B cell (primary cell): ENCODE measurements at regions not wholly inside any gene's neighbourhood (a gene's known extent, or its start where the extent isn't known, plus 50 kb on each side); places are given as distances from the start of the nearest gene placed in this dataset.

ENCODE experiments used
- ATAC-seq: fragments of 200-7000 bp; cut with Tn5 transposase; one replicate; pipeline ENCODE4 v1.10.0; 2021; ENCODE audit warnings: low read depth, mild to moderate bottlenecking, moderate number of reproducible peaks, moderate library complexity
- CTCF ChIA-PET: fragments of 350-600 bp; sonication (Branson Sonifier 250); formaldehyde crosslinking; loops from one replicate; lab custom pipeline; 2021; ENCODE audit warnings: antibody characterized with exemption, inconsistent platforms; lab: Charles Lee
- POLR2A ChIA-PET: fragments of 350-600 bp; sonication (Branson Sonifier 250); formaldehyde crosslinking; loops from one replicate; lab custom pipeline; 2021; ENCODE audit warnings: antibody characterized with exemption; lab: Charles Lee
- DNase-seq: peaks from one replicate; pipeline ENCODE4 v3.0.0; 2013
- H2AFZ ChIP-seq: 2 replicates; pipeline ENCODE4 v1.6.1; 2012; ENCODE audit warnings: mild to moderate bottlenecking, low read depth, low read length; ENCODE audit not compliant: insufficient read depth, poor library complexity, severe bottlenecking
- H3K27ac ChIP-seq, 2 donors: 1 replicate in 1 of 2; 2 replicates in 1 of 2; pipeline ENCODE4 v1.5.1; 2012 to 2013; ENCODE audit warnings: low read length in 2 of 2, mild to moderate bottlenecking in 2 of 2, moderate library complexity in 1 of 2
- H3K27me3 ChIP-seq, 4 experiments: fragments of 200-600 bp in 1 of 4; sonication (generic) in 1 of 4; replicated peaks in 1 of 4; 1 replicate in 2 of 4; 2 replicates in 2 of 4; pipeline versions ENCODE4 v1.6.1 to v1.7.0; 2013 to 2016; ENCODE audit warnings: low read length in 3 of 4, mild to moderate bottlenecking in 2 of 4, mixed read lengths in 1 of 4, moderate library complexity in 1 of 4; ENCODE audit not compliant: insufficient read depth in 4 of 4, control insufficient read depth in 3 of 4; ENCODE audit errors: control extremely low read depth in 1 of 4
- H3K36me3 ChIP-seq, 2 experiments: replicated peaks in 1 of 2; 1 replicate in 1 of 2; 2 replicates in 1 of 2; pipeline versions ENCODE4 v1.6.1 to v1.7.1; 2013; ENCODE audit warnings: low read length in 1 of 2; ENCODE audit not compliant: insufficient read depth in 2 of 2, control insufficient read depth in 1 of 2; ENCODE audit errors: control extremely low read depth in 1 of 2, extremely low read depth in 1 of 2
- H3K4me1 ChIP-seq, 2 donors: fragments of 200-600 bp in 1 of 2; sonication (generic) in 1 of 2; 1 replicate in 1 of 2; 2 replicates in 1 of 2; pipeline versions ENCODE4 v1.5.1 to v1.6.1; 2013 to 2017; ENCODE audit warnings: low read length in 2 of 2; ENCODE audit not compliant: control insufficient read depth in 2 of 2, insufficient read depth in 2 of 2
- H3K4me2 ChIP-seq: replicated peaks from 2 replicates; pipeline ENCODE3; 2012; ENCODE audit warnings: mild to moderate bottlenecking, low read depth, low read length; ENCODE audit not compliant: poor library complexity, severe bottlenecking
- H3K4me3 ChIP-seq, 5 experiments: fragments of 200-600 bp in 1 of 5; sonication (generic) in 1 of 5; 1 replicate in 3 of 5; 2 replicates in 2 of 5; pipeline versions ENCODE4 v1.5.1 to v1.7.0; 2011 to 2016; ENCODE audit warnings: low read length in 4 of 5, mild to moderate bottlenecking in 4 of 5, low read depth in 2 of 5, control low read depth in 1 of 5, moderate library complexity in 1 of 5; ENCODE audit not compliant: insufficient read depth in 1 of 5; ENCODE audit errors: control extremely low read depth in 1 of 5, extremely low read depth in 1 of 5
- H3K79me2 ChIP-seq: fragments of 200-600 bp; sonication (generic); one replicate; pipeline ENCODE4 v1.6.0; 2016; ENCODE audit warnings: low read length; ENCODE audit not compliant: control insufficient read depth, insufficient read depth
- H3K9ac ChIP-seq: fragments of 200-600 bp; sonication (generic); 2 replicates; pipeline ENCODE4 v1.6.1; 2017; ENCODE audit warnings: mild to moderate bottlenecking, low read length, moderate library complexity
- H3K9me3 ChIP-seq, 3 donors: one replicate each; pipeline versions ENCODE4 v1.6.1 to v1.7.1; 2013; ENCODE audit warnings: low read length in 2 of 3; ENCODE audit not compliant: control insufficient read depth in 2 of 3, insufficient read depth in 1 of 3; ENCODE audit errors: control extremely low read depth in 1 of 3
- H4K20me1 ChIP-seq: 2 replicates; pipeline ENCODE4 v1.6.0; 2012; ENCODE audit warnings: mild to moderate bottlenecking, low read length; ENCODE audit not compliant: insufficient read depth, control insufficient read depth, poor library complexity, severe bottlenecking
- H3K27ac Mint-ChIP-seq: one replicate; pipeline ENCODE4 v1.8.0; 2021; ENCODE audit warnings: mixed read lengths
- H3K27me3 Mint-ChIP-seq: one replicate; pipeline ENCODE4 v1.8.0; 2021; ENCODE audit warnings: mixed read lengths
- H3K4me1 Mint-ChIP-seq: one replicate; pipeline ENCODE4 v1.8.0; 2021; ENCODE audit warnings: mixed read lengths
- H3K4me3 Mint-ChIP-seq: one replicate; pipeline ENCODE4 v1.8.0; 2021; ENCODE audit warnings: mixed read lengths
- H3K9me3 Mint-ChIP-seq: one replicate; pipeline ENCODE4 v1.8.0; 2022; ENCODE audit warnings: mixed read lengths; ENCODE audit not compliant: insufficient read depth
- CTCF ChIP-seq: fragments of 200-600 bp; IDR thresholded peaks from one replicate; pipeline ENCODE4 v1.8.0; 2022; ENCODE audit warnings: antibody characterized with exemption, mild to moderate bottlenecking
- EZH2 ChIP-seq: IDR thresholded peaks from 2 replicates; pipeline ENCODE4 v1.6.1; 2012; ENCODE audit warnings: borderline replicate concordance, low read depth, mild to moderate bottlenecking, moderate library complexity, low read length; ENCODE audit not compliant: insufficient read depth, poor library complexity, severe bottlenecking
- WGBS: methylation state at CpG from one replicate; pipeline ENCODE4 v1.1.5; 2013; ENCODE audit warnings: missing lambda C conversion rate; ENCODE audit not compliant: insufficient coverage; 5-methylcytosine and 5-hydroxymethylcytosine counted together
- intact Hi-C: fragments of 100-400 bp; cut with micrococcal nuclease; formaldehyde crosslinking; loops from one replicate; pipeline ENCODE4 v1.10.0; 2022

DNA sequence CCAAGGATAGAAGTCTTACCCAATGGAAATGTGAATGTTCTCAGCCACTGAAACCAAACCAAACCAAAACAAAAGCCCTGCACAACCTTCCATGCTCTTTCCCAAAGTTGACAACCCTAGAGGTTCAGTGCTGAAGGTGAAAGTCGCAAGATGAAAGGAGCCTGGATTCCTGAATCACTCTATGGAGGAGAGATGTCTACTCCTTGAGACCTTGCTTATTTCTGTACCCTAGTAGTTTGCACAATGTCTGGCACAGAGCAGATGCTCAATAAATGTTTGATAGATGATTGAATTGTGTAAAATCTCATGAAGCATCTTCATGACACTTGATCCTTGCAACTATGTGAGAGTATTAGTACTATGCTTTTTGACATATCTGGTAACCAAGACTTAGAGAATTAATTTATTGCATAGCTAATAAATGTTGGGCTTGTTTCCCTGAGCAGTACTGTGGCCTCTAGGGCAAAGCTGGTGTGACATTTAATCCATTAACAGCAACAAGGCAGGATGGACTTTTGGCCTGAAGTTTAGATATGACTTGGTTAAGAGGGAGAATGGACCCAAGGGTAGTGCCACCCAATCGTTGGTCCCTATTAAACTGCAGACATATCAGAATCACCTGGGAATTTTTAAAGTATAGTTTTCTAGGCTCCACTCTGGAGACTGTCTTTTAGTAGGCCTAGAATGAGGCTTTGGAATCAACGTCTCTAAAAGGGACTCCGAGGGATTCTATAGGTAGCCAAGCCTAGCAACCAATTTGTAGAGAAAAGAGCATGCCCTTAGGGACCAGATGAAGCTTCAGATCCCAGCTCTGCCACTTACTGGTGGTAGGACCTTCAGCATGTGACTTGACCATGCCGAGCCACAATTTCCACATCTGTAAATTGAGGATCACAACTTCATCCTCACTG, 145.9 kb downstream of the DDX1 start:
- Mint-ChIP-seq H3K27ac (no peak overlapping the region), H3K27me3 (peaks cover 25% of the 10 kb centered on the region), H3K4me1 (peaks cover 3% of the 10 kb centered on the region), H3K9me3 (peaks cover 8% of the 10 kb centered on the region), H3K4me3 (no peak overlapping the region)
- Histone ChIP-seq H3K4me2 (no peak overlapping the region), H4K20me1 (no peaks in the 10 kb centered on the region), H3K4me3 (no peak overlapping the region), H3K9me3 (peaks cover 0 to 4% (median 0%) of the 10 kb centered on the region in 3 donors), H3K27ac (no peak overlapping the region), H3K36me3 (no peaks in the 10 kb centered on the region), H2AFZ (no peak overlapping the region), H3K9ac (no peak overlapping the region), H3K4me1 (peaks cover under 1 to 1% of the 10 kb centered on the region in 2 donors), H3K79me2 (no peaks in the 10 kb centered on the region), H3K27me3 (peaks cover 0 to 6% (median 0%) of the 10 kb centered on the region in 4 experiments)
- no peak for ATAC-seq
- TF ChIP-seq CTCF = no peak
- TF ChIP-seq EZH2 = no peak
- POLR2A ChIA-PET = no interaction called here
- WGBS = 89% methylated on average over 3 of the region's 5 CpGs
- no peak for DNase-seq
- CTCF ChIA-PET = no interaction called here
- intact Hi-C loops = no loop called here

- Histone ChIP-seq H3K4me3 (no peak overlapping the region), H3K79me2 (no peaks in the 10 kb centered on the region), H3K9me3 (peaks cover 0 to 4% (median 0%) of the 10 kb centered on the region in 3 donors), H3K4me2 (no peak overlapping the region), H3K4me1 (no peaks in the 10 kb centered on the region), H2AFZ (no peak overlapping the region), H3K27me3 (peaks cover 0 to 6% (median 0%) of the 10 kb centered on the region in 4 experiments), H3K27ac (no peak overlapping the region), H3K9ac (no peak overlapping the region), H3K36me3 (no peaks in the 10 kb centered on the region), H4K20me1 (no peaks in the 10 kb centered on the region)
- H3K9me3 Mint-ChIP-seq = peaks cover 8% of the 10 kb centered on the region
- ChIA-PET POLR2A (no interaction called here), CTCF (no interaction called here)
- ATAC-seq = no peak
- DNase-seq = no peak
- 78% methylated on average over 3 of the region's 7 CpGs for WGBS
- intact Hi-C loops = no loop called here
- no peak overlapping the region for H3K4me3 Mint-ChIP-seq
- H3K27me3 Mint-ChIP-seq = peaks cover 25% of the 10 kb centered on the region
- H3K4me1 Mint-ChIP-seq = no peaks in the 10 kb centered on the region
- TF ChIP-seq EZH2 (no peak), CTCF (no peak)
- no peak overlapping the region for H3K27ac Mint-ChIP-seq
These were observed 146.5 kb downstream of the DDX1 start for GRCh38 chr2:15738225-15738546.
